ENCODE measurements at regions not wholly inside any gene's neighbourhood (a gene's known extent, or its start where the extent isn't known, plus 50 kb on each side); places are given as distances from the start of the nearest gene placed in this dataset.

DNA sequence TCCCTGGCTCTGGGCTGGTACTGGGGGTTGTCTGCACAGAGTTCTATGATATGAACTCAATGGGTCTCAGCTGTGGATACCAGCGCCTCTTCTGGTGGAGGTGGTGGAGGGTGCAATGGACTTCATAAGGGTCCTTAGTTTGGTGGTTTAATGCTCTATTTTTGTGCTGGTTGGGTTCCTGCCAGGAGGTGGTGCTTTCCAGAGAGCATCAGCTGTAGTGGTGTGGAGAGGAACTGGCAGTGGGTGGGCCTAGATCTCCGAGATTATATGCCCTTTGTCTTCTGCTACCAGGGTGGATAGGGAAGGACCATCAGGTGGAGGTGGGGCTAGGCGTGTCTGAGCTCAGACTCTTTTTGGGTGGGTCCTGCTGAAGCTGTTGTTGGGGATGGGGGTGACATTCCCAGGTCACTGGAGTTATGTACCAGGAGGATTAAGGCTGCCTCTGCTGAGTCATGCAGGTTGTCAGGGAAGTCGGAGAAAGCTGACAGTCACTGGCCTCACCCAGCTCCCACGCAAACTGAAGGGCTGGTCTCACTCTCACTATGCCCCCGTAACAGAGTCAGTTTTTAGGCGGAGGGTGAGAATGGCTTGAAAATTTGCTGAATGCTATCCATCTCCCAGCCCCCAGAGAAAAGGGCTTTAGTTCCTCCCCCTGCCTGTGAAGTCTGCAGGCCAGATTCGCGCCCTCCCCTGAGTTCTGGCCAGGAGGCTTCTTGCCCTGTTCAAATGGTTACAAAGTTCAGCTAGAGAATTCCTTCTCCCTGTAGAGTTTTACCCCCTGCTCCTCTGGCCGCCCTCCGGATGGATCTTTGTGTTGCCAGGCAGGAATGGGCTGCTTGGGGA, 902.9 kb downstream of the LTN1 start:
- H3K4me2 ChIP-seq (ENCODE audit: low read depth, low read length, poor library complexity, severe bottlenecking): no peak overlapping the region
- no peaks in the 10 kb centered on the region for H3K9me2 ChIP-seq (replicated peaks; ENCODE audit: insufficient read depth, low read length)
- no peak overlapping the region for H3K27ac ChIP-seq (ENCODE audit: low read depth, low read length)
- H3F3A ChIP-seq (ENCODE audit: insufficient read depth): no peaks in the 10 kb centered on the region
- no peak overlapping the region for H3K4me3 ChIP-seq (ENCODE audit: insufficient read depth, low read length, poor library complexity, severe bottlenecking)
- no peak overlapping the region for H2AFZ ChIP-seq (ENCODE audit: low read depth, low read length, severe bottlenecking)
- H3K27me3 ChIP-seq (ENCODE audit: low read length): no peaks in the 10 kb centered on the region
- no peaks in the 10 kb centered on the region for H3K9me3 ChIP-seq (ENCODE audit: insufficient read depth, low read length)
- TF ChIP-seq EZH2phosphoT487 (conservative IDR thresholded peaks at IDR 0.05; ENCODE audit: low read length): no peak
- TF ChIP-seq, protein P1, sequence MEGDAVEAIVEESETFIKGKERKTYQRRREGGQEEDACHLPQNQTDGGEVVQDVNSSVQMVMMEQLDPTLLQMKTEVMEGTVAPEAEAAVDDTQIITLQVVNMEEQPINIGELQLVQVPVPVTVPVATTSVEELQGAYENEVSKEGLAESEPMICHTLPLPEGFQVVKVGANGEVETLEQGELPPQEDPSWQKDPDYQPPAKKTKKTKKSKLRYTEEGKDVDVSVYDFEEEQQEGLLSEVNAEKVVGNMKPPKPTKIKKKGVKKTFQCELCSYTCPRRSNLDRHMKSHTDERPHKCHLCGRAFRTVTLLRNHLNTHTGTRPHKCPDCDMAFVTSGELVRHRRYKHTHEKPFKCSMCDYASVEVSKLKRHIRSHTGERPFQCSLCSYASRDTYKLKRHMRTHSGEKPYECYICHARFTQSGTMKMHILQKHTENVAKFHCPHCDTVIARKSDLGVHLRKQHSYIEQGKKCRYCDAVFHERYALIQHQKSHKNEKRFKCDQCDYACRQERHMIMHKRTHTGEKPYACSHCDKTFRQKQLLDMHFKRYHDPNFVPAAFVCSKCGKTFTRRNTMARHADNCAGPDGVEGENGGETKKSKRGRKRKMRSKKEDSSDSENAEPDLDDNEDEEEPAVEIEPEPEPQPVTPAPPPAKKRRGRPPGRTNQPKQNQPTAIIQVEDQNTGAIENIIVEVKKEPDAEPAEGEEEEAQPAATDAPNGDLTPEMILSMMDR (IDR thresholded peaks at IDR 0.05; ENCODE audit: insufficient read depth, low read length, poor library complexity, severe bottlenecking): no peak
- H3K36me3 ChIP-seq (ENCODE audit: low read length): no peaks in the 10 kb centered on the region
- no peaks in the 10 kb centered on the region for H4K20me1 ChIP-seq (ENCODE audit: low read depth, low read length)
- H3K79me2 ChIP-seq (ENCODE audit: insufficient read depth, low read length): no peaks in the 10 kb centered on the region
- no peak overlapping the region for H3K9ac ChIP-seq (ENCODE audit: low read length)

DNA sequence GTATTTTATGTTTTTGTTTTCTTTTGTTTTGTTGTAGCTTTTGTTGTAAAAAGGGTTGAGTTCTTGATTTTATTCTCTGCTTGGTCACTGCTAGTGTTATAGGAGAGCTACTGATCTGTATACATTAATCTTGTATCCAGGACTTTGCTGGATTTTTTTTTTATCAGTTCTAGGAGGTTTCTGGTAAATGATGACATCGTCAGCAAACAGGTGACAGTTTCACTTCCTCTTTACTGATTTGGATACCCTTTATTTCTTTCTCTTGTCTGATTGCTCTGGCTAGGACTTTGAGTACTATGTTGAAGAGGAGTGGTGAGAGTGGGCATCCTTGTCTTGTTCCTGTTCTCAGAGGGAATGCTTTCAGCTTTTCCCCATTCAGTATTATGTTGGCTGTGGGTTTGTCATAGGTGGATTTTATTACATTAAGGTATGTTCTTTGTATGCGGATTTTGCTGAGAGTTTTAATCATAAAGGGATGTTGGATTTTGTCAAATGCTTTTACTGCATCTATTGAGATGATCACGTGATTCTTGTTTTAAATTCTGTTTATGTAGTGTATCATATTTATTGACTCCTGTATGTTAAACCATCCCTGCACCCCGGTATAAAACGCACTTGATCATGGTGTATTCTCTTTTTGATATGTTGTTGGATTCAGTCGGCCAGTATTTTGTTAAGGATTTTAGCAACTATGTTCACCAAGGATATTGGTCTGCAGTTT, 905.7 kb downstream of the LTN1 start:
- Histone ChIP-seq H3K4me3 (ENCODE audit: insufficient read depth, low read length, poor library complexity, severe bottlenecking) (no peak overlapping the region), H3K9me3 (ENCODE audit: insufficient read depth, low read length) (no peaks in the 10 kb centered on the region), H4K20me1 (ENCODE audit: low read depth, low read length) (no peaks in the 10 kb centered on the region), H3K36me3 (ENCODE audit: low read length) (no peaks in the 10 kb centered on the region), H3K9ac (ENCODE audit: low read length) (no peak overlapping the region), H3K27ac (ENCODE audit: low read depth, low read length) (no peak overlapping the region), H3K79me2 (ENCODE audit: insufficient read depth, low read length) (no peaks in the 10 kb centered on the region), H3F3A (ENCODE audit: insufficient read depth) (no peaks in the 10 kb centered on the region), H3K4me2 (ENCODE audit: low read depth, low read length, poor library complexity, severe bottlenecking) (no peak overlapping the region), H2AFZ (ENCODE audit: low read depth, low read length, severe bottlenecking) (no peak overlapping the region), H3K27me3 (ENCODE audit: low read length) (no peaks in the 10 kb centered on the region), H3K9me2 (replicated peaks; ENCODE audit: insufficient read depth, low read length) (no peaks in the 10 kb centered on the region)
- no peak for TF ChIP-seq EZH2phosphoT487 (conservative IDR thresholded peaks at IDR 0.05; ENCODE audit: low read length)
- TF ChIP-seq, protein P1 (IDR thresholded peaks at IDR 0.05; ENCODE audit: insufficient read depth, low read length, poor library complexity, severe bottlenecking): no peak

- Histone ChIP-seq H4K20me1 (ENCODE audit: low read depth, low read length) (no peaks in the 10 kb centered on the region), H3K27ac (ENCODE audit: low read depth, low read length) (no peak overlapping the region), H3K9ac (ENCODE audit: low read length) (no peak overlapping the region), H3K4me2 (ENCODE audit: low read depth, low read length, poor library complexity, severe bottlenecking) (no peak overlapping the region), H3K9me2 (replicated peaks; ENCODE audit: insufficient read depth, low read length) (no peaks in the 10 kb centered on the region), H3K27me3 (ENCODE audit: low read length) (no peaks in the 10 kb centered on the region), H3K79me2 (ENCODE audit: insufficient read depth, low read length) (no peaks in the 10 kb centered on the region), H2AFZ (ENCODE audit: low read depth, low read length, severe bottlenecking) (no peak overlapping the region), H3K9me3 (ENCODE audit: insufficient read depth, low read length) (no peaks in the 10 kb centered on the region), H3K4me3 (ENCODE audit: insufficient read depth, low read length, poor library complexity, severe bottlenecking) (no peak overlapping the region), H3F3A (ENCODE audit: insufficient read depth) (no peaks in the 10 kb centered on the region), H3K36me3 (ENCODE audit: low read length) (no peaks in the 10 kb centered on the region)
- TF ChIP-seq EZH2phosphoT487 (conservative IDR thresholded peaks at IDR 0.05; ENCODE audit: low read length): no peak
- TF ChIP-seq, protein P1 (IDR thresholded peaks at IDR 0.05; ENCODE audit: insufficient read depth, low read length, poor library complexity, severe bottlenecking): no peak
Measured at GRCh38 chr21:28084951-28085350, 907.7 kb downstream of the LTN1 start.
